SK-N-SH (cell line): ENCODE measurements at regions not wholly inside any gene's neighbourhood (a gene's known extent, or its start where the extent isn't known, plus 50 kb on each side); places are given as distances from the start of the nearest gene placed in this dataset.

Experiments
- CTCF ChIA-PET: fragments of 300-600, 350-600 bp; formaldehyde crosslinking; extraction: SDS; loops from one replicate; lab custom pipeline; 2021; lab: Yijun Ruan, JAX
- POLR2A ChIA-PET: fragments of 350-600 bp; sonication (Branson Sonifier 250); formaldehyde crosslinking; extraction: SDS; loops from one replicate; lab custom pipeline; 2020; ENCODE audit warnings: antibody characterized with exemption, inconsistent platforms; lab: Yijun Ruan, JAX
- DNase-seq: peaks from one replicate; pipeline ENCODE4 v3.0.0; 2012
- H2AFZ ChIP-seq: fragments of 200-600 bp; sonication (generic); 2 replicates; pipeline ENCODE4 v1.8.1; 2016; ENCODE audit warnings: antibody characterized with exemption, mild to moderate bottlenecking, low read depth
- H3F3A ChIP-seq: fragments of 200-600 bp; sonication (generic); replicated peaks from 2 replicates; pipeline ENCODE3; 2016; ENCODE audit warnings: antibody characterized with exemption, mild to moderate bottlenecking; ENCODE audit not compliant: insufficient read depth
- H3K27ac ChIP-seq, 2 experiments: fragments of 200-500 bp in 1 of 2; fragments of 200-600 bp in 1 of 2; sonication (Bioruptor generic) in 1 of 2; sonication (generic), shearing (Covaris generic) in 1 of 2; 2 replicates each; pipeline versions ENCODE4 v1.5.1 to v1.6.1; 2014 to 2016; ENCODE audit warnings: low read depth in 2 of 2, inconsistent platforms in 1 of 2, low read length in 1 of 2, mild to moderate bottlenecking in 1 of 2, mixed read lengths in 1 of 2
- H3K27me3 ChIP-seq: fragments of 200-600 bp; sonication (generic), shearing (Covaris generic); 2 replicates; pipeline ENCODE4 v1.6.1; 2016; ENCODE audit warnings: mixed run types; ENCODE audit not compliant: insufficient read depth
- H3K36me3 ChIP-seq, 2 experiments: fragments of 200-500 bp in 1 of 2; fragments of 200-600 bp in 1 of 2; sonication (Bioruptor generic) in 1 of 2; sonication (generic) in 1 of 2; replicated peaks in 1 of 2; 2 replicates each; pipeline versions ENCODE3 to v1.5.1; 2014 to 2016; ENCODE audit warnings: low read length in 1 of 2, mild to moderate bottlenecking in 1 of 2; ENCODE audit not compliant: insufficient read depth in 2 of 2, control insufficient read depth in 1 of 2
- H3K4me1 ChIP-seq, 2 experiments: fragments of 200-500 bp in 1 of 2; fragments of 200-600 bp in 1 of 2; sonication (Bioruptor generic) in 1 of 2; sonication (generic), shearing (Covaris generic) in 1 of 2; 2 replicates each; pipeline versions ENCODE4 v1.5.1 to v1.6.1; 2014 to 2016; ENCODE audit warnings: low read depth in 1 of 2, low read length in 1 of 2, mixed run types in 1 of 2; ENCODE audit not compliant: insufficient read depth in 2 of 2, control insufficient read depth in 1 of 2
- H3K4me2 ChIP-seq: fragments of 200-600 bp; sonication (generic), shearing (Covaris generic); 2 replicates; pipeline ENCODE4 v1.6.1; 2017; ENCODE audit warnings: mixed run types
- H3K4me3 ChIP-seq, 2 experiments: fragments of 200-500 bp in 1 of 2; fragments of 200-600 bp in 1 of 2; sonication (Bioruptor generic) in 1 of 2; sonication (generic), shearing (Covaris generic) in 1 of 2; 2 replicates each; pipeline versions ENCODE4 v1.5.1 to v1.8.1; 2014 to 2016; ENCODE audit warnings: low read depth in 2 of 2, inconsistent platforms in 1 of 2, low read length in 1 of 2, mild to moderate bottlenecking in 1 of 2, mixed read lengths in 1 of 2, moderate library complexity in 1 of 2
- H3K79me2 ChIP-seq: fragments of 200-600 bp; sonication (generic); 2 replicates; pipeline ENCODE4 v1.8.1; 2017; ENCODE audit warnings: mild to moderate bottlenecking; ENCODE audit not compliant: insufficient read depth
- H3K9ac ChIP-seq: fragments of 200-600 bp; sonication (generic); 2 replicates; pipeline ENCODE4 v1.6.1; 2017; ENCODE audit warnings: mixed run types
- H3K9me2 ChIP-seq: fragments of 200-600 bp; sonication (generic); 2 replicates; pipeline ENCODE4 v1.6.1; 2017; ENCODE audit warnings: mixed run types
- H3K9me3 ChIP-seq: fragments of 200-600 bp; sonication (generic); 2 replicates; pipeline ENCODE4 v1.6.1; 2017; ENCODE audit warnings: mixed run types, mild to moderate bottlenecking, moderate library complexity
- H4K20me1 ChIP-seq: fragments of 200-600 bp; sonication (generic); 2 replicates; pipeline ENCODE4 v1.6.1; 2017; ENCODE audit warnings: mild to moderate bottlenecking, mixed run types; ENCODE audit not compliant: insufficient read depth
- CTCF ChIP-seq: fragments of 200-600 bp; sonication (generic); IDR thresholded peaks from 2 replicates; pipeline ENCODE4 v1.6.1; 2017; ENCODE audit warnings: antibody characterized with exemption, mild to moderate bottlenecking, moderate library complexity
- ELF1 ChIP-seq: IDR thresholded peaks from 2 replicates; pipeline ENCODE4 v1.4.0; 2012
- EP300 ChIP-seq, 2 experiments: IDR thresholded peaks; 2 replicates each; pipeline versions ENCODE4 v1.4.0 to v1.6.1; 2012; ENCODE audit warnings: borderline replicate concordance in 1 of 2, low read depth in 1 of 2, low read length in 1 of 2
- EZH2phosphoT487 ChIP-seq: fragments of 200-600 bp; sonication (generic); IDR thresholded peaks from 2 replicates; pipeline ENCODE4 v1.6.1; 2017; ENCODE audit warnings: low read depth, mixed run types, mild to moderate bottlenecking, antibody characterized with exemption, moderate library complexity, borderline replicate concordance
- FOXJ3 ChIP-seq: sonication (generic); formaldehyde crosslinking; IDR thresholded peaks from 2 replicates; pipeline ENCODE4 v1.5.1; 2020; ENCODE audit warnings: mild to moderate bottlenecking, missing genetic modification reagents
- FOXM1 ChIP-seq: IDR thresholded peaks from 2 replicates; pipeline ENCODE4 v1.4.0; 2012; ENCODE audit warnings: low read depth, mild to moderate bottlenecking
- MAX ChIP-seq: IDR thresholded peaks from 2 replicates; pipeline ENCODE4 v1.4.0; 2012; ENCODE audit warnings: low read depth
- MXI1 ChIP-seq: IDR thresholded peaks from 2 replicates; pipeline ENCODE4 v1.6.1; 2012; ENCODE audit warnings: mild to moderate bottlenecking, low read depth, low read length, improper control_type of control experiment
- POLR2AphosphoS5 ChIP-seq: IDR thresholded peaks from 2 replicates; pipeline ENCODE4 v1.6.1; 2012; ENCODE audit warnings: low read depth, low read length
- RAD21 ChIP-seq: IDR thresholded peaks from 2 replicates; pipeline ENCODE4 v1.6.1; 2012; ENCODE audit warnings: mild to moderate bottlenecking, low read length
- REST ChIP-seq: IDR thresholded peaks from 2 replicates; pipeline ENCODE4 v1.6.1; 2012; ENCODE audit warnings: mild to moderate bottlenecking, low read depth, low read length, moderate library complexity
- RFX5 ChIP-seq: IDR thresholded peaks from 2 replicates; pipeline ENCODE4 v1.6.1; 2012; ENCODE audit warnings: mild to moderate bottlenecking, improper control_type of control experiment, low read length
- RXRA ChIP-seq: IDR thresholded peaks from 2 replicates; pipeline ENCODE4 v1.4.0; 2012; ENCODE audit warnings: low read depth, mild to moderate bottlenecking, borderline replicate concordance
- TAF1 ChIP-seq: IDR thresholded peaks from 2 replicates; pipeline ENCODE4 v1.6.1; 2012; ENCODE audit warnings: low read depth, mild to moderate bottlenecking, low read length, moderate library complexity, borderline replicate concordance
- ZBTB33 ChIP-seq: IDR thresholded peaks from 2 replicates; pipeline ENCODE4 v1.4.0; 2012; ENCODE audit warnings: low read depth, borderline replicate concordance
- WGBS: methylation state at CpG from one replicate; pipeline ENCODE4 v1.1.6; 2017; ENCODE audit warnings: low lambda C conversion rate; 5-methylcytosine and 5-hydroxymethylcytosine counted together

GRCh38 chr4:71913275-71913674, 118.5 kb upstream of the NPFFR2 start:
- ChIA-PET CTCF (no interaction called here), POLR2A (no interaction called here)
- Histone ChIP-seq H3F3A (no peaks in the 10 kb centered on the region), H3K9ac (no peak overlapping the region), H3K9me2 (no peaks in the 10 kb centered on the region), H3K36me3 (no peaks in the 10 kb centered on the region), H2AFZ (no peak overlapping the region), H3K27ac (no peak overlapping the region), H3K4me3 (no peak overlapping the region), H3K9me3 (no peaks in the 10 kb centered on the region), H3K79me2 (no peaks in the 10 kb centered on the region), H4K20me1 (no peaks in the 10 kb centered on the region), H3K4me1 (no peaks in the 10 kb centered on the region), H3K27me3 (no peaks in the 10 kb centered on the region), H3K4me2 (no peak overlapping the region)
- DNase-seq, result no peak
- 0% methylated on average over 2 of the region's 2 CpGs for whole genome bisulfite sequencing
- no peak for TF ChIP-seq MAX
- TF ChIP-seq EP300 (IDR thresholded peaks at IDR 0.05; ENCODE audit: borderline replicate concordance in 1 of 2, low read depth in 1 of 2, low read length in 1 of 2), result no peak
- TF ChIP-seq FOXJ3 (CRISPR knock-in tag), result no peak
- TF ChIP-seq CTCF, result no peak
- no peak for TF ChIP-seq RXRA
- no peak for TF ChIP-seq ELF1
- no peak for TF ChIP-seq EZH2phosphoT487
- no peak for TF ChIP-seq TAF1
- TF ChIP-seq MXI1, result no peak
- no peak for TF ChIP-seq RFX5
- TF ChIP-seq ZBTB33, result no peak
- TF ChIP-seq FOXM1, result no peak
- TF ChIP-seq POLR2AphosphoS5, result no peak
- no peak for TF ChIP-seq REST
- no peak for TF ChIP-seq RAD21
